ENCODE measurements at regions not wholly inside any gene's neighbourhood (a gene's known extent, or its start where the extent isn't known, plus 50 kb on each side); places are given as distances from the start of the nearest gene placed in this dataset.

DNA sequence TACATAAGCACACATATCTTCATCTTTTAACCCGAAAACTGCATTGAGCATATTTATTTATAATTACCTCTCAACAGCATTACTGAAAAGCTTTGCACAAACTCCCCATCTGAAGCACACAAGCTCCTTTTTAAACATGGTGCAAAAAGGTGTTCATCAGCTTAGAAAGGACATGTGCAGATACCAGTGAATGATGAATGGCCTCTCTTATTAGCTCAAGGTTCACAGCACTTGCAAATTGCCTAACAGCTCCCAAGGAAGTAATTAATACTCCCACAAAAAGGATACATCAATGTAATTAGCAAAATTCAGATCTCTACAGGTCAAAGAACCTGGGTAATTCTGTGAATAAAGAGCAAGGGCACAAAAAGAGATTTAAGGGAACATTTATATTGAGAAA, 422.0 kb downstream of the HINT1 start:
- TF ChIP-seq, protein P1, sequence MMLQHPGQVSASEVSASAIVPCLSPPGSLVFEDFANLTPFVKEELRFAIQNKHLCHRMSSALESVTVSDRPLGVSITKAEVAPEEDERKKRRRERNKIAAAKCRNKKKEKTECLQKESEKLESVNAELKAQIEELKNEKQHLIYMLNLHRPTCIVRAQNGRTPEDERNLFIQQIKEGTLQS (CRISPR knock-in tag; conservative IDR thresholded peaks at IDR 0.05) = no peak
- no peak for TF ChIP-seq TEAD1 (CRISPR knock-in tag; IDR thresholded peaks at IDR 0.05)
- no peak for TF ChIP-seq CTCF (IDR thresholded peaks at IDR 0.05)
- TF ChIP-seq, protein P2, sequence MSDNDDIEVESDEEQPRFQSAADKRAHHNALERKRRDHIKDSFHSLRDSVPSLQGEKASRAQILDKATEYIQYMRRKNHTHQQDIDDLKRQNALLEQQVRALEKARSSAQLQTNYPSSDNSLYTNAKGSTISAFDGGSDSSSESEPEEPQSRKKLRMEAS (CRISPR knock-in tag; IDR thresholded peaks at IDR 0.05) = no peak
- no peak for TF ChIP-seq ZNF121 (CRISPR knock-in tag; IDR thresholded peaks at IDR 0.05)
- TF ChIP-seq, protein P3, sequence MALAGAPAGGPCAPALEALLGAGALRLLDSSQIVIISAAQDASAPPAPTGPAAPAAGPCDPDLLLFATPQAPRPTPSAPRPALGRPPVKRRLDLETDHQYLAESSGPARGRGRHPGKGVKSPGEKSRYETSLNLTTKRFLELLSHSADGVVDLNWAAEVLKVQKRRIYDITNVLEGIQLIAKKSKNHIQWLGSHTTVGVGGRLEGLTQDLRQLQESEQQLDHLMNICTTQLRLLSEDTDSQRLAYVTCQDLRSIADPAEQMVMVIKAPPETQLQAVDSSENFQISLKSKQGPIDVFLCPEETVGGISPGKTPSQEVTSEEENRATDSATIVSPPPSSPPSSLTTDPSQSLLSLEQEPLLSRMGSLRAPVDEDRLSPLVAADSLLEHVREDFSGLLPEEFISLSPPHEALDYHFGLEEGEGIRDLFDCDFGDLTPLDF (CRISPR knock-in tag; IDR thresholded peaks at IDR 0.05) = no peak
- TF ChIP-seq, protein P4, sequence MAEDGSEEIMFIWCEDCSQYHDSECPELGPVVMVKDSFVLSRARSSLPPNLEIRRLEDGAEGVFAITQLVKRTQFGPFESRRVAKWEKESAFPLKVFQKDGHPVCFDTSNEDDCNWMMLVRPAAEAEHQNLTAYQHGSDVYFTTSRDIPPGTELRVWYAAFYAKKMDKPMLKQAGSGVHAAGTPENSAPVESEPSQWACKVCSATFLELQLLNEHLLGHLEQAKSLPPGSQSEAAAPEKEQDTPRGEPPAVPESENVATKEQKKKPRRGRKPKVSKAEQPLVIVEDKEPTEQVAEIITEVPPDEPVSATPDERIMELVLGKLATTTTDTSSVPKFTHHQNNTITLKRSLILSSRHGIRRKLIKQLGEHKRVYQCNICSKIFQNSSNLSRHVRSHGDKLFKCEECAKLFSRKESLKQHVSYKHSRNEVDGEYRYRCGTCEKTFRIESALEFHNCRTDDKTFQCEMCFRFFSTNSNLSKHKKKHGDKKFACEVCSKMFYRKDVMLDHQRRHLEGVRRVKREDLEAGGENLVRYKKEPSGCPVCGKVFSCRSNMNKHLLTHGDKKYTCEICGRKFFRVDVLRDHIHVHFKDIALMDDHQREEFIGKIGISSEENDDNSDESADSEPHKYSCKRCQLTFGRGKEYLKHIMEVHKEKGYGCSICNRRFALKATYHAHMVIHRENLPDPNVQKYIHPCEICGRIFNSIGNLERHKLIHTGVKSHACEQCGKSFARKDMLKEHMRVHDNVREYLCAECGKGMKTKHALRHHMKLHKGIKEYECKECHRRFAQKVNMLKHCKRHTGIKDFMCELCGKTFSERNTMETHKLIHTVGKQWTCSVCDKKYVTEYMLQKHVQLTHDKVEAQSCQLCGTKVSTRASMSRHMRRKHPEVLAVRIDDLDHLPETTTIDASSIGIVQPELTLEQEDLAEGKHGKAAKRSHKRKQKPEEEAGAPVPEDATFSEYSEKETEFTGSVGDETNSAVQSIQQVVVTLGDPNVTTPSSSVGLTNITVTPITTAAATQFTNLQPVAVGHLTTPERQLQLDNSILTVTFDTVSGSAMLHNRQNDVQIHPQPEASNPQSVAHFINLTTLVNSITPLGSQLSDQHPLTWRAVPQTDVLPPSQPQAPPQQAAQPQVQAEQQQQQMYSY (CRISPR knock-in tag; IDR thresholded peaks at IDR 0.05) = no peak
- TF ChIP-seq KAT7 (CRISPR knock-in tag; IDR thresholded peaks at IDR 0.05; ENCODE audit: borderline replicate concordance) = no peak
- TF ChIP-seq SP1 (CRISPR knock-in tag; conservative IDR thresholded peaks at IDR 0.05) = no peak
- no peak for TF ChIP-seq ZBTB43 (CRISPR knock-in tag; IDR thresholded peaks at IDR 0.05)
